ENCODE measurements at regions not wholly inside any gene's neighbourhood (a gene's known extent, or its start where the extent isn't known, plus 50 kb on each side); places are given as distances from the start of the nearest gene placed in this dataset.

- TF ChIP-seq HINFP (CRISPR knock-in tag; IDR thresholded peaks at IDR 0.05; ENCODE audit: low read depth) (no peak), ZNF121 (CRISPR knock-in tag; IDR thresholded peaks at IDR 0.05) (no peak), FOXJ3 (CRISPR knock-in tag; IDR thresholded peaks at IDR 0.05; ENCODE audit: borderline replicate concordance) (no peak), CTCF (CRISPR knock-in tag; IDR thresholded peaks at IDR 0.05) (no peak), ERF (CRISPR knock-in tag; IDR thresholded peaks at IDR 0.05) (no peak), BHLHE40 (IDR thresholded peaks at IDR 0.05; ENCODE audit: low read length) (no peak), ZNF597 (CRISPR knock-in tag; IDR thresholded peaks at IDR 0.05) (no peak), CEBPG (CRISPR knock-in tag; IDR thresholded peaks at IDR 0.05) (no peak)
These were observed 187.2 kb upstream of the ANKRD55 start for GRCh38 chr5:56420323-56420722.

All from HepG2 (cell line).